ENCODE measurements at regions not wholly inside any gene's neighbourhood (a gene's known extent, or its start where the extent isn't known, plus 50 kb on each side); places are given as distances from the start of the nearest gene placed in this dataset.

DNA sequence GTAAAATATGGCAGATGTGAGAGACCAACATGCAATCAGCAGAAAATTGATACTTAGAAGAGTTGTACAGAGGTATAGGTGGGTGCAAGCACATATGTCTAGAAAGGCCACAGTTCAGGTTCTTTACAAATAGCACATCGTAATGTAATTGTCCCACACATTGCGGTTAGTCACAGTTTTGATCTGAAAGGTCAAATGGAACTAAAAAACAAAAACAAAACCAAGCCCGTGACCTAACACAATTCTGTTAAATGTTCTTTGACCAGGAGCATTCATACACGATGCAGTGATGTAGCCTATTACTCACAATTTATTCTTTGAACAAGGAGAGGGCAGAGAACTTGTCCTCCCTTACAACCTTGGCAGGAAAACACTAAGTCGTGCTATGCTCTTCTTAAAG, 108.9 kb upstream of the MAP4K3 start:
- no peak for TF ChIP-seq GATA2 (IDR thresholded peaks at IDR 0.05; ENCODE audit: low read depth, low read length)
- TF ChIP-seq GATA3 (IDR thresholded peaks at IDR 0.05; ENCODE audit: low read depth, low read length) = no peak
